CD14-positive monocyte (primary cell): ENCODE measurements at regions not wholly inside any gene's neighbourhood (a gene's known extent, or its start where the extent isn't known, plus 50 kb on each side); places are given as distances from the start of the nearest gene placed in this dataset.

Source experiments
- DNase-seq, 3 donors: peaks; one replicate each; pipeline ENCODE4 v3.0.0-alpha.2; 2011 to 2022
- H2AFZ ChIP-seq: 2 replicates; pipeline ENCODE4 v1.6.0; 2012; ENCODE audit warnings: mild to moderate bottlenecking, low read depth, low read length, inconsistent platforms; ENCODE audit not compliant: insufficient read depth, poor library complexity, severe bottlenecking
- H3K27ac ChIP-seq, 2 donors: 1 replicate in 1 of 2; 2 replicates in 1 of 2; pipeline ENCODE4 v1.5.1; 2012 to 2013; ENCODE audit warnings: low read length in 2 of 2, control low read depth in 1 of 2, inconsistent platforms in 1 of 2, low read depth in 1 of 2, mild to moderate bottlenecking in 1 of 2
- H3K27me3 ChIP-seq, 2 donors: one replicate each; pipeline versions ENCODE4 v1.6.0 to v1.6.1; 2011 to 2013; ENCODE audit warnings: low read length in 2 of 2; ENCODE audit not compliant: control insufficient read depth in 2 of 2, insufficient read depth in 2 of 2
- H3K36me3 ChIP-seq, 2 donors: replicated peaks in 1 of 2; 1 replicate in 1 of 2; 2 replicates in 1 of 2; pipeline versions ENCODE4 v1.5.1 to v1.6.1; 2012 to 2013; ENCODE audit warnings: low read length in 2 of 2, control low read depth in 1 of 2, inconsistent platforms in 1 of 2, mild to moderate bottlenecking in 1 of 2; ENCODE audit not compliant: insufficient read depth in 2 of 2, control insufficient read depth in 1 of 2
- H3K4me1 ChIP-seq, 2 donors: 1 replicate in 1 of 2; 2 replicates in 1 of 2; pipeline versions ENCODE4 v1.5.1 to v1.6.1; 2012 to 2013; ENCODE audit warnings: low read length in 2 of 2, control low read depth in 1 of 2, inconsistent platforms in 1 of 2, mild to moderate bottlenecking in 1 of 2, moderate library complexity in 1 of 2; ENCODE audit not compliant: insufficient read depth in 2 of 2, control insufficient read depth in 1 of 2
- H3K4me2 ChIP-seq: replicated peaks from 2 replicates; pipeline ENCODE3; 2012; ENCODE audit warnings: low read length, moderate library complexity, mild to moderate bottlenecking; ENCODE audit not compliant: poor library complexity, severe bottlenecking; ENCODE audit errors: extremely low read depth
- H3K4me3 ChIP-seq, 3 experiments: fragments of 200-600 bp in 1 of 3; sonication (generic) in 1 of 3; replicated peaks in 1 of 3; 1 replicate in 2 of 3; 2 replicates in 1 of 3; pipeline ENCODE4 v1.5.1; 2011 to 2013; ENCODE audit warnings: low read length in 3 of 3, mild to moderate bottlenecking in 3 of 3, control low read depth in 2 of 3, low read depth in 2 of 3, inconsistent platforms in 1 of 3, moderate library complexity in 1 of 3
- H3K79me2 ChIP-seq: 2 replicates; pipeline ENCODE4 v1.6.0; 2012; ENCODE audit warnings: mild to moderate bottlenecking, control low read depth, inconsistent platforms, low read length, moderate library complexity; ENCODE audit not compliant: insufficient read depth
- H3K9ac ChIP-seq: 2 replicates; pipeline ENCODE4 v1.6.0; 2017; ENCODE audit warnings: low read length, mild to moderate bottlenecking; ENCODE audit not compliant: insufficient read depth, poor library complexity, severe bottlenecking
- H3K9me3 ChIP-seq, 2 donors: replicated peaks in 1 of 2; 1 replicate in 1 of 2; 2 replicates in 1 of 2; pipeline versions ENCODE4 v1.5.1 to v1.6.1; 2012 to 2013; ENCODE audit warnings: low read length in 2 of 2, control low read depth in 1 of 2; ENCODE audit not compliant: control insufficient read depth in 1 of 2, insufficient read depth in 1 of 2
- H4K20me1 ChIP-seq: 2 replicates; pipeline ENCODE4 v1.6.0; 2012; ENCODE audit warnings: mild to moderate bottlenecking, low read length, control low read depth, moderate library complexity; ENCODE audit not compliant: insufficient read depth
- H3K27ac Mint-ChIP-seq, 7 donors: one replicate each; pipeline ENCODE4 v1.8.0; 2020; ENCODE audit warnings: mild to moderate bottlenecking in 7 of 7, mixed read lengths in 7 of 7, moderate library complexity in 6 of 7, inconsistent platforms in 2 of 7
- H3K27me3 Mint-ChIP-seq, 3 donors: one replicate each; pipeline ENCODE4 v1.8.0; 2021 to 2022; ENCODE audit warnings: low read depth in 3 of 3, mild to moderate bottlenecking in 3 of 3, mixed read lengths in 3 of 3, moderate library complexity in 3 of 3, inconsistent platforms in 1 of 3
- H3K36me3 Mint-ChIP-seq, 2 donors: one replicate each; pipeline ENCODE4 v1.8.0; 2020; ENCODE audit warnings: mixed read lengths in 2 of 2, inconsistent platforms in 1 of 2, mild to moderate bottlenecking in 1 of 2
- H3K4me1 Mint-ChIP-seq: one replicate; pipeline ENCODE4 v1.8.0; 2020; ENCODE audit warnings: mild to moderate bottlenecking, mixed read lengths
- H3K4me3 Mint-ChIP-seq, 2 donors: one replicate each; pipeline ENCODE4 v1.8.0; 2020; ENCODE audit warnings: mild to moderate bottlenecking in 2 of 2, mixed read lengths in 2 of 2, moderate library complexity in 1 of 2
- H3K9me3 Mint-ChIP-seq, 7 donors: one replicate each; pipeline ENCODE4 v1.8.0; 2020 to 2022; ENCODE audit warnings: mixed read lengths in 7 of 7, mild to moderate bottlenecking in 6 of 7, moderate library complexity in 6 of 7, inconsistent platforms in 2 of 7
- CTCF ChIP-seq: fragments of 200-600 bp; IDR thresholded peaks from one replicate; pipeline ENCODE4 v1.8.0; 2022; ENCODE audit warnings: antibody characterized with exemption, mild to moderate bottlenecking
- WGBS: methylation state at CpG from one replicate; pipeline ENCODE4 v1.1.5; 2013; ENCODE audit warnings: missing lambda C conversion rate; ENCODE audit not compliant: insufficient coverage; 5-methylcytosine and 5-hydroxymethylcytosine counted together
- intact Hi-C, 2 donors: fragments of 100-400 bp; cut with micrococcal nuclease; formaldehyde crosslinking; loops; one replicate each; pipeline versions ENCODE4 v1.15.0 to v1.15.1; 2023

DNA sequence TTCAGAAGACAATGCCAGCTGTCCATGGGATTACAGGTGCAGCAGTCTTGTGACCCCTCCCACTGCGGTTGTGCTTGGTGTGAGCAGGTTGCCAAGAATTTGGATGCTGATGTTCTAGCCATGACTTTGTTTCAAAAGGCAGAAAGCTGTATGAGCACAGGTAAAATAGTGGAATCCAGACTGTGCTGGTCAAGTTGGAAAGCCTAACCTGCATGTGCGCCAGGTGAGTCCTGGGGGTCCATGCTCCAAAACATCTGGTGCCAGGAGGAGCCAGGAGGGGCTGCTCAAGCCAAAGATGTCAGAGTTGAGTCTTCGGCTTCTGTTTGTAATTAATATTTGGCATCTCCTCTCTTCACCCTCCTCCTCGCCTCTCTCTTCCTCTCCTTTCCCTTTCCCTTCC is 330.1 kb downstream of the MYCN start:
- Histone ChIP-seq H3K36me3 (no peaks in the 10 kb centered on the region), H3K9ac (no peak overlapping the region), H4K20me1 (no peaks in the 10 kb centered on the region), H3K9me3 (no peaks in the 10 kb centered on the region), H3K4me2 (no peak overlapping the region), H3K4me3 (no peak overlapping the region), H2AFZ (no peak overlapping the region), H3K27ac (no peak overlapping the region), H3K79me2 (no peaks in the 10 kb centered on the region), H3K4me1 (no peaks in the 10 kb centered on the region), H3K27me3 (no peaks in the 10 kb centered on the region)
- Mint-ChIP-seq H3K4me1 (no peaks in the 10 kb centered on the region), H3K27ac (no peak overlapping the region), H3K9me3 (peaks cover 0 to 4% (median 0%) of the 10 kb centered on the region in 7 donors), H3K4me3 (no peak overlapping the region), H3K27me3 (peaks cover 0 to 4% (median 0%) of the 10 kb centered on the region in 3 donors), H3K36me3 (no peaks in the 10 kb centered on the region)
- no peak for DNase-seq
- no peak for TF ChIP-seq CTCF
- 100% methylated on average over 2 of the region's 4 CpGs for WGBS
- intact Hi-C loops: no loop called here

- Histone ChIP-seq H3K4me2 (no peak overlapping the region), H3K36me3 (no peaks in the 10 kb centered on the region), H4K20me1 (no peaks in the 10 kb centered on the region), H3K4me1 (no peaks in the 10 kb centered on the region), H3K79me2 (no peaks in the 10 kb centered on the region), H3K27me3 (no peaks in the 10 kb centered on the region), H3K9me3 (no peaks in the 10 kb centered on the region), H3K4me3 (no peak overlapping the region), H3K9ac (no peak overlapping the region), H2AFZ (no peak overlapping the region), H3K27ac (no peak overlapping the region)
- no peak for DNase-seq
- peaks cover 0 to 4% (median 0%) of the 10 kb centered on the region in 3 donors for H3K27me3 Mint-ChIP-seq
- no peak overlapping the region for H3K27ac Mint-ChIP-seq
- intact Hi-C loops: no loop called here
- H3K4me3 Mint-ChIP-seq: no peak overlapping the region
- H3K4me1 Mint-ChIP-seq: no peaks in the 10 kb centered on the region
- H3K9me3 Mint-ChIP-seq: peaks cover 0 to 4% (median 0%) of the 10 kb centered on the region in 7 donors
- TF ChIP-seq CTCF: no peak
- 100% methylated on average over 1 of the region's 3 CpGs for WGBS
- H3K36me3 Mint-ChIP-seq: no peaks in the 10 kb centered on the region
Observed at GRCh38 chr2:16268301-16269000, 328.1 kb downstream of the MYCN start.
